Mucosa of rectum (tissue), 2 donors: ENCODE measurements at regions not wholly inside any gene's neighbourhood (a gene's known extent, or its start where the extent isn't known, plus 50 kb on each side); places are given as distances from the start of the nearest gene placed in this dataset.
A peak's percentile ranks its signal among the peaks of the same experiment; 100 is the strongest.
"Not testable (repeated sequence)": the region's sequence is repeated elsewhere in the genome, so short reads cannot be mapped to it uniquely, and the experiment has no call there.

Experiments
- H3K27ac ChIP-seq, 2 donors: one replicate each; pipeline ENCODE4 v1.7.0; 2013; ENCODE audit warnings: inconsistent platforms in 2 of 2, low read depth in 2 of 2, low read length in 2 of 2
- H3K27me3 ChIP-seq, 2 donors: one replicate each; pipeline ENCODE4 v1.7.0; 2013; ENCODE audit warnings: low read length in 2 of 2; ENCODE audit not compliant: control insufficient read depth in 2 of 2, insufficient read depth in 2 of 2
- H3K36me3 ChIP-seq, 2 donors: one replicate each; pipeline ENCODE4 v1.7.0; 2013; ENCODE audit warnings: low read length in 2 of 2; ENCODE audit not compliant: control insufficient read depth in 2 of 2, insufficient read depth in 2 of 2
- H3K4me1 ChIP-seq, 2 donors: one replicate each; pipeline ENCODE4 v1.7.0; 2013; ENCODE audit warnings: low read length in 2 of 2, mild to moderate bottlenecking in 1 of 2; ENCODE audit not compliant: control insufficient read depth in 2 of 2, insufficient read depth in 2 of 2
- H3K4me3 ChIP-seq, 2 donors: one replicate each; pipeline ENCODE4 v1.7.0; 2013; ENCODE audit warnings: low read length in 2 of 2
- H3K9ac ChIP-seq, 2 donors: one replicate each; pipeline ENCODE4 v1.7.0; 2013; ENCODE audit warnings: low read length in 2 of 2, low read depth in 1 of 2, mild to moderate bottlenecking in 1 of 2
- H3K9me3 ChIP-seq, 2 donors: one replicate each; pipeline ENCODE4 v1.7.0; 2013; ENCODE audit warnings: low read length in 2 of 2; ENCODE audit not compliant: control insufficient read depth in 2 of 2
- donor health status: healthy.
- donor health status: Normal muscosa, but diverticular disease.

GRCh38 chr2:239819091-239819973 is 205.8 kb downstream of the NDUFA10 start:
- no peak overlapping the region for H3K9ac ChIP-seq
- H3K4me1 ChIP-seq, result peaks cover 5 to 8% of the 10 kb centered on the region in 2 donors
- no peak overlapping the region for H3K4me3 ChIP-seq
- no peak overlapping the region for H3K27ac ChIP-seq
- no peaks in the 10 kb centered on the region for H3K36me3 ChIP-seq
- no peaks in the 10 kb centered on the region for H3K27me3 ChIP-seq
- H3K9me3 ChIP-seq, result no peaks in the 10 kb centered on the region

GRCh38 chr2:239818531-239819011 is 206.6 kb downstream of the NDUFA10 start:
- no peak overlapping the region for H3K9ac ChIP-seq
- H3K4me3 ChIP-seq, result no peak overlapping the region
- H3K9me3 ChIP-seq, result no peaks in the 10 kb centered on the region
- no peaks in the 10 kb centered on the region for H3K36me3 ChIP-seq
- H3K4me1 ChIP-seq, result peaks cover 5 to 8% of the 10 kb centered on the region in 2 donors
- no peaks in the 10 kb centered on the region for H3K27me3 ChIP-seq
- no peak overlapping the region for H3K27ac ChIP-seq

- no peaks in the 10 kb centered on the region for H3K9me3 ChIP-seq
- no peak overlapping the region for H3K27ac ChIP-seq
- peaks cover 5 to 8% of the 10 kb centered on the region in 2 donors for H3K4me1 ChIP-seq
- H3K9ac ChIP-seq, result no peak overlapping the region
- no peak overlapping the region for H3K4me3 ChIP-seq
- no peaks in the 10 kb centered on the region for H3K27me3 ChIP-seq
- H3K36me3 ChIP-seq, result no peaks in the 10 kb centered on the region
Observed at GRCh38 chr2:239818086-239818485, 207.1 kb downstream of the NDUFA10 start.

GRCh38 chr2:239817468-239818031 is 207.6 kb downstream of the NDUFA10 start:
- not testable (repeated sequence) for H3K27ac ChIP-seq, H3K4me3 ChIP-seq, H3K9me3 ChIP-seq, H3K27me3 ChIP-seq, H3K4me1 ChIP-seq, H3K36me3 ChIP-seq, H3K9ac ChIP-seq

- H3K4me3 ChIP-seq, result no peak overlapping the region
- H3K4me1 ChIP-seq, result peaks cover 5 to 8% of the 10 kb centered on the region in 2 donors
- no peak overlapping the region for H3K27ac ChIP-seq
- no peak overlapping the region for H3K9ac ChIP-seq
- no peaks in the 10 kb centered on the region for H3K36me3 ChIP-seq
- H3K9me3 ChIP-seq, result no peaks in the 10 kb centered on the region
- H3K27me3 ChIP-seq, result no peaks in the 10 kb centered on the region
Observed at GRCh38 chr2:239816576-239817467, 208.3 kb downstream of the NDUFA10 start.

- Histone ChIP-seq H3K27ac (peak overlapping the region in 1 of 2 donors; percentile 73), H3K27me3 (no peaks in the 10 kb centered on the region), H3K9me3 (no peaks in the 10 kb centered on the region), H3K4me1 (peaks cover 5 to 8% of the 10 kb centered on the region in 2 donors), H3K36me3 (no peaks in the 10 kb centered on the region), H3K9ac (no peak overlapping the region), H3K4me3 (no peak overlapping the region)
Observed at GRCh38 chr2:239815671-239816070, 209.5 kb downstream of the NDUFA10 start.

- no peaks in the 10 kb centered on the region for H3K27me3 ChIP-seq
- H3K4me1 ChIP-seq, result peaks cover 5 to 8% of the 10 kb centered on the region in 2 donors
- no peak overlapping the region for H3K4me3 ChIP-seq
- H3K9me3 ChIP-seq, result no peaks in the 10 kb centered on the region
- H3K36me3 ChIP-seq, result no peaks in the 10 kb centered on the region
- no peak overlapping the region for H3K9ac ChIP-seq
- H3K27ac ChIP-seq, result peak overlapping the region; percentile 24 to 73
Observed at GRCh38 chr2:239814861-239815601, 210.1 kb downstream of the NDUFA10 start.

- Histone ChIP-seq H3K4me3 (no peak overlapping the region), H3K27ac (peak overlapping the region; percentile 71 to 73), H3K27me3 (no peaks in the 10 kb centered on the region), H3K9ac (no peak overlapping the region), H3K9me3 (no peaks in the 10 kb centered on the region), H3K4me1 (peaks cover 5 to 8% of the 10 kb centered on the region in 2 donors), H3K36me3 (no peaks in the 10 kb centered on the region)
Observed at GRCh38 chr2:239814116-239814860, 210.9 kb downstream of the NDUFA10 start.
